ENCODE measurements at regions not wholly inside any gene's neighbourhood (a gene's known extent, or its start where the extent isn't known, plus 50 kb on each side); places are given as distances from the start of the nearest gene placed in this dataset.

DNA sequence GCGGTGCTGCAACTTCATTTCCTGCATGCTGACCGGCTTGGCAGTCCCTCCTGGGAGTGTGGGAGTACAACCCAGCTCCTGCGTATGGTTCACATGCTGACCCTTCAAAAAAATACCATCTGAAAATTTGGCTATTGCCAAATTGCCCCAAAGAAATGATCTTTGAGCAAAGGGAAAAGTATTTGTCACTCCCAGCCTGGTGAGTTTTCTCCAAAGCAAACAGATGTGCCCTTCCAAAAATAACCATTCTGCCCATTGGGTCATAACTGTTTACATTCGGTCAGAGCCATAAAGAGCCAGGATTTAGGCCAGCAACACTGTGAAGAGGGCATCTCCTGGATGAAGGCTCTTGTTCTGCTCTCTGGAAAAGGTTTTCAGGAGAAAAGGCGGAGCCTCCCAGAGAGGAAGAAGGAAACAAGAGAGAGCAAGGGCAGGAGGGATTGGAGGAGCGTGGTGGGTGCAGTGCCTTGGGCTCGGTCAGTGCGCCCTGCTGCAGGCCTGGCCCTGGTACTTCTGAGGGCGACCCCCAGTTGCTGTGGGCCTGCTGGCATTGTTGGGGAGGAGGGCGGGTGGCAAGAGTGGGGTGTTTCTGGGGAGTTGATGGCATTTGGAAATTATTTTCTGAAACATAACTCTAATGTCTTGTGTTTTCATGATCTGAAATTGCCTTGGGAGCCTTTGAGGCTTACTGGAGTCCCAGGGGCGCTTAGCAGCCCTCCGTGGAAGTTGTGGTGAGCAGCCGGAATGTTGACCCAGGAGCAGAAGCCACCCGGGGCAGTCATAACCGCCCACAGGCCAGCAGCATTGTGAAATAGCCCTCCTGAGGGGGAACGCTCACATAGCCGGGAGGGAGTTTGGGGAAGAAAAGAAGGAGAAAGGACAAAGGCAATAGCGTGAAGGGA is 248.4 kb downstream of the MYLK4 start:
- no peak for DNase-seq

DNA sequence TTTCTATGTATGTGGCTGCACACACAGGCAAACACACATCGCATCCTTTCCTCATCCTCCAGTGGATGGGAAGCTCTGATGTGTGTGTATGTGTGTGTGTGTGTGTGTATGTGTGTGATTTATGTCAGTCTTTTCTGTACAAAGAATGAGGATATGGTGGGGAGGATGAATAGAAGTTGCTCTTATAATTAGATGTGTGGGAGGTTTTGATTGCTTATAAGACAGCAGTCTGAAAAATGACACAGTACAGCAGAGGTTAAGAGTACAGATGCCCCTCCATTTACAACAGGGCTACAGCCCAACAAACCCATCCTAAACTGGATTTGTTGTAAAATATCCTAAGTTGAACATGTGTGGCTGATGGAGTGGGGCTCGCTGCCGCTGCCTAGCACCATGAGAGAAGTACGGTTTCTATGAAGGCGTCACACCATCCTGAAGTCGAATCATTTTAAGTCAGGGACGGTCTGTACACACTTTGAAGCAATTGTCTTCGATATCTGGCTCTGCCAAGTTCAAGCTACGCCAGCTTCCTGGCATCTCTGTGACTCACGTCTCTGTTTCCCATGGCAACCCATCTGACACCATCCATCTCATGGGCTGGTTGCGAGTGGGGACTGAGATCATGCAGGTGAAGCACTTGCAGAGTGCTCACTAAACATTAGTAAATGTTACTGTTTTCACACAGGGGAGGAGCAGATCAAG is 252.6 kb downstream of the MYLK4 start:
- DNase-seq = peak; percentile 63 to 74

DNA sequence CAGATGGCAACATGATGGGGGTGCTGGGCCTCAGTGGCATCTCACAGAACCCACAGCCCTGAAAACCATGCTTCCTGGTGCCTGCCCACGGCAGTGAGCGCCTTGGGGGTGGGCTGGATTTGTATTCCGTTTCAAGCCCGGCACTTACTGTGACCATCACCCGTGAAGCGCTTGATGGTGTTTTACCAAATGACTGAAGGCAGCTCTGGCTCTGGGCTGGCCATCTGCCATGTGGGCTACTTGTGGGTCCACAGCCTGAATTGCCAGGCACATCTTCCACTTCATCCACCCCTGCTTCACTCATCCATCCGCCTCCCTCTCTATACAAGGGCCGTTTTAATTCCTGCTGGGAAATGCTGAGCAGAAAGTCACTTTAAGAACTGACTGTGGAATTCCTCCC is 250.9 kb upstream of the GMDS start:
- DNase-seq = no peak

DNA sequence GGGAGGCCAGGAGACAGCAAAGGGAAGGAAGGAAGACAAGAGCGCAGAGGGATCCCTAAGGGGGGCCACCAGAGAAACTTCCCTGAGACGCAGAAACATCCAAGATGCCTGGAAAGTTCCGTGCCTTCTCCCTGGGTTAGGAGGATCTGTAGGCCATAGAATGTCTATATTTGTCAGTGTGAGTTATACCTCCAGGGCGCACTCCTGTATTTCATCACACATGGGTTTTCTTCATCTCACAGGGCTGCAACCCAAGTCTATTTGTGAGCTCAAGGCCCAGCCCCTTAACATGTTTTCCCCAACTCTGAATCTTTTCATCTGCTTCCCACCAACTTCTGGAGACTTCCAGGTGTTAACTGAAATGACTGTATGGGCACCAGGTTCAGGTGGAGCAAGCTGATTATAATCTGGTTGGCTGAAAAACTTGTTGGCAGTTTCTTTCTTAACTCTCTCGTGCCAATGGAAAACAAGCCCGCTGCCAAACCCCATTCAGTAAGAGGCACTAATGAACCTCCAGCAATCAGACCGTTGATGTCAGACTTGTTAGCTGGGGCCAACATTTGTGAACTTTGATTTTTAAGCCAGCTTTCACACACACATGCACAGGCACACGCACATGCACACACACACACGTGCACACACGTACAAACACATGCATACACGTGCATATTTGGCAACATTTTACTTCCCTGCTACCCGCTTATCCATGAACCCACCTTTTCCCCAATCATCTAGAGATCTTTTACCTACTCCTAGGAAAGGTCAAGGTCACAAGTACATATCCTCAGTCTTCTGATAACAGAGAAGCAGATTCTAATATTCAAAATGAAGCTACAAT is 247.5 kb upstream of the GMDS start:
- DNase-seq = peak; percentile 59 to 61

DNA sequence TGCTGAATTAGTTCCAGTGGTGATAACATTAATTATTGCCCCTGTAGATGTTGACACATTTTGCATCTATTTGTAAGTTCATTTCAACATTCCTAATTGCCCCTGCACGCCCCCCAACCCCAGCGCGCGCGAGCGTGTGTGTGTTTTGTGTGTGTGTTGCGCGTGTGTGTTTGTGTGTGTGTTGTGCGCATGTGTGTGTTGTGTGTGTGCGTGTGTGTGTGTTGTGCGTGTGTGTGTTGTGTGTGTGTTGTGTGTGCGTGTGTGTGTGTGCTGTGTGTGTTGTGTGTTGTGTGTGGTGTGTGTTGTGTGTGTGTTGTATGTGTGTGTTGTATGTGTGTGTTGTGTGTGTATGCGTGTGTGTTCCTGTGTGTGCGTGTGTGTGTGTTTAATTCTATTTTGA is 245.7 kb upstream of the GMDS start:
- no peak for DNase-seq

GRCh38 chr6:2488578-2488977 is 243.2 kb upstream of the GMDS start:
- no peak for DNase-seq

GRCh38 chr6:2485116-2485515 is 239.7 kb upstream of the GMDS start:
- DNase-seq = peak in 1 of 2 experiments; percentile 69

- DNase-seq = no peak
These were observed 237.4 kb upstream of the GMDS start for GRCh38 chr6:2482773-2483172.

- DNase-seq = no peak
These were observed 235.9 kb upstream of the GMDS start for GRCh38 chr6:2481307-2481706.

GRCh38 chr6:2480267-2480966 is 235.0 kb upstream of the GMDS start:
- DNase-seq = peak in 1 of 2 experiments; percentile 18

- DNase-seq = peak in 1 of 2 experiments; percentile 51
These were observed 232.8 kb upstream of the GMDS start for GRCh38 chr6:2478200-2478599.

- DNase-seq = no peak
These were observed 232.3 kb upstream of the GMDS start for GRCh38 chr6:2477666-2478065.

- DNase-seq = no peak
These were observed 231.8 kb upstream of the GMDS start for GRCh38 chr6:2477250-2477649.

DNA sequence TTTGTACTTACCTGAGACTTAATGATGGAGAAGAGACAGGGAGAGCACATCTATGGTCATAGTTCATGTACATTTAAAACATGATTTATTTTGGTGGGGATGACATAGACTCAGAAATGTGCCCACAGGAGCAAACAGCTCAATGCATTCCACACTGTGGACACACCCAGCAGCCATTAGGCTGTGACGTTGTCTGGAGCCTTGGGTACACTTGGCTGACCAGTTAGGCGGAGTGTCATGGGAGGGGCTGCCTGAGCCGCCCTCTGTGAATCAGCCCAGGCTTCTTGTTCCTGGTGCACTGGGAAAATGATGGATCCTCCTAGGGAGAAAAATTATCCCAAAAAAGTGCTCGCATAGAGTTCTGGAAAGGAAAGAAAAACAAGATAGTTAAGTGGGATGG is 231.0 kb upstream of the GMDS start:
- no peak for DNase-seq

DNA sequence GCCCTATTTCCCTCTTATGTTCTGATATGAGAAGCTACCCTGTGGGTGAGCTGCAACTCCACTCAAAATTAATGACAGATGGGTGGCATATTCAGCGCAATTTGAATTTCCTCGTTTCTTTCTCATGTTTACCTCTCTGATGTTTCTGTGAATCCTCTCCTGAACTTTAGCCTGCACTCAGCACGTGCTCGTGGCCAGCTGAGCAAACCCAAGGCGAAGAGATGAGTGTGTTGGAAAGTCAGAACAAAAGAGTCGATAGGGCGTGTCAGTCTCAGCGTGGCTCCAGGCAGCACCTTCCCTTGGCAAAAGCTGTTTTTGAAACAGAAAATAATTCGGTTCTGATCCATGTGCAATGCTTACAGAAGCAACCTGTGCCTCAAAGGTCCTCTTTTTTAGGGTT is 226.1 kb upstream of the GMDS start:
- DNase-seq = no peak

- DNase-seq = no peak
These were observed 224.0 kb upstream of the GMDS start for GRCh38 chr6:2469428-2469827.

- DNase-seq = no peak
These were observed 223.2 kb upstream of the GMDS start for GRCh38 chr6:2468601-2468955.

GRCh38 chr6:2467929-2468600 is 222.7 kb upstream of the GMDS start:
- no peak for DNase-seq

DNA sequence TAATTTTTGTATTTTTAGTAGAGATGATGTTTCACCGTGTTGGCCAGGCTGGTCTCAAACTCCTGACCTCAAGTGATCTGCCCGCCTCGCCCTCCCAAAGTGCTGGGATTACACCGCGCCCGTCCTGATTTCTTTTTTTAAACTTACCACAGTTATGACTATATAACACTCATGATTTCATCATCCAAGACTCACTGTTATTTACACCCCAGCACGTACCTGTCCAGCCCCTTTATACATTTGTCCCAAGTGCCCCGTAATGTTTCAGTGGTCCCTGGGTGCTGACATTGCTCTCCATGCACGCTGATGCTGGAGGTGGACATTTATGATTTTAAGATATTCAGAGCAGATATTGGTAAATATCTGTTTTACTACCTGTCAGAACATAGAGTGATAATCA is 219.9 kb upstream of the GMDS start:
- DNase-seq = no peak

DNA sequence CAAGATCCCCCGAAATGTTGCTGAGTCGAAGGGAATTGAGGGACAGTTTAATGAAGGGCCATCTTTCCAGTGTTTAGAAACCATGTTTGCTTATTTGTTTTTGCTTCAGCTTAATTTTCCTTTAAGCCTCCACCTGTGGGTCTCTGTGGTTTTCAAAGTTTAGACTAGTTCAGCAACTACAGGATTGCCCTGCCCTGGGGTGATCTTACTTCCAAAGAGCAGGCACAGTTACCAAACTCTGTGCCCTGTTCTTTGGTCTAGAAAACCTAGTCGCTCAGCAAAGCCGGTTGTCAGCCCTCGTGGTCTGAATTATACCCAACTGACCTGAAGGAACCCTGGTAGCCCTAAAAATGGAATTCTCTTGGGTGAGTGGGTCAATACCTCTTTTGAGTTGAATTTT is 219.2 kb upstream of the GMDS start:
- DNase-seq = no peak

- no peak for DNase-seq
These were observed 217.4 kb upstream of the GMDS start for GRCh38 chr6:2462831-2463230.

DNA sequence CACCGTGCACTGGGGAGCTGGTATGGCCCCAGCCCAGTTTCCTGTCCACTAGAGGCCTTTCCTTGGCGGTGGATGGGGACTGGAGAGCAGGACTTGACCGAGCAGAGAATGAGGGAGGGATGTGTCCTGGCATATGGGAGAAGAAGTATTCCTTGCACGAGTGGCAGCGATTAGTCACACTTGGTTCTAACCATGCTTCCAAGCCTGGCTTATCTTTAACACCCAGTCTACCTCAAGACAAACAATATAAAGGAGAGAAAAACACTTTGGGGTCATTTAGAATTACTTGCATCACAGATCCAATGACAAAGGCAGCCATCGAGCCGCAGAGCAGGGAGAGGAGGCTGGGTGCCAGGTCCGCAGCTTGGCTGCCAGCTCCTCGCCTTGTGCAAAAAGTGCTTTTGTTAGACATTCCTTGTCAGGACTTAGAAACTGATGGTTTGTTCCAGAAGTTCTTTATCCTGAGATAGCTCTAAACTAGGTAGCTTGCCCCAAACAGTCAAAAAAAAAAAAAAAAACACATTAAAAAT is 214.9 kb upstream of the GMDS start:
- peak in 1 of 2 experiments; percentile 11 for DNase-seq

Data from NCI-H446 (cell line).